ENCODE measurements at regions not wholly inside any gene's neighbourhood (a gene's known extent, or its start where the extent isn't known, plus 50 kb on each side); places are given as distances from the start of the nearest gene placed in this dataset.

GRCh38 chr12:118743896-118744700 lies 237.2 kb upstream of the SRRM4 start:
- Histone ChIP-seq H4K20me1 (ENCODE audit: insufficient read depth, low read length) (no peaks in the 10 kb centered on the region), H3K27ac (ENCODE audit: low read length) (no peak overlapping the region), H3K27me3 (ENCODE audit: insufficient read depth, low read length, poor library complexity) (no peaks in the 10 kb centered on the region), H2AFZ (ENCODE audit: low read depth, low read length) (no peak overlapping the region), H3K36me3 (ENCODE audit: insufficient read depth, low read length) (no peaks in the 10 kb centered on the region), H3K4me3 (ENCODE audit: low read depth in 1 of 2, low read length in 2 of 2) (no peak overlapping the region), H3K9ac (ENCODE audit: low read depth, low read length) (no peak overlapping the region), H3K4me1 (ENCODE audit: insufficient read depth, low read length) (no peaks in the 10 kb centered on the region), H3K79me2 (ENCODE audit: insufficient read depth, low read length) (no peaks in the 10 kb centered on the region), H3K9me3 (ENCODE audit: insufficient read depth, low read length, severe bottlenecking) (no peaks in the 10 kb centered on the region), H3K4me2 (ENCODE audit: insufficient read depth, low read length) (no peak overlapping the region)
- ATAC-seq (ENCODE audit: insufficient read depth, low read depth) (peak; percentile 29; the same call in 1 of the 3 replicates), DNase-seq (peak; percentile 20)
- TF ChIP-seq EZH2 (IDR thresholded peaks at IDR 0.05; ENCODE audit: borderline replicate concordance, low read depth, low read length, severe bottlenecking), result no peak
- TF ChIP-seq, protein P1, sequence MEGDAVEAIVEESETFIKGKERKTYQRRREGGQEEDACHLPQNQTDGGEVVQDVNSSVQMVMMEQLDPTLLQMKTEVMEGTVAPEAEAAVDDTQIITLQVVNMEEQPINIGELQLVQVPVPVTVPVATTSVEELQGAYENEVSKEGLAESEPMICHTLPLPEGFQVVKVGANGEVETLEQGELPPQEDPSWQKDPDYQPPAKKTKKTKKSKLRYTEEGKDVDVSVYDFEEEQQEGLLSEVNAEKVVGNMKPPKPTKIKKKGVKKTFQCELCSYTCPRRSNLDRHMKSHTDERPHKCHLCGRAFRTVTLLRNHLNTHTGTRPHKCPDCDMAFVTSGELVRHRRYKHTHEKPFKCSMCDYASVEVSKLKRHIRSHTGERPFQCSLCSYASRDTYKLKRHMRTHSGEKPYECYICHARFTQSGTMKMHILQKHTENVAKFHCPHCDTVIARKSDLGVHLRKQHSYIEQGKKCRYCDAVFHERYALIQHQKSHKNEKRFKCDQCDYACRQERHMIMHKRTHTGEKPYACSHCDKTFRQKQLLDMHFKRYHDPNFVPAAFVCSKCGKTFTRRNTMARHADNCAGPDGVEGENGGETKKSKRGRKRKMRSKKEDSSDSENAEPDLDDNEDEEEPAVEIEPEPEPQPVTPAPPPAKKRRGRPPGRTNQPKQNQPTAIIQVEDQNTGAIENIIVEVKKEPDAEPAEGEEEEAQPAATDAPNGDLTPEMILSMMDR (IDR thresholded peaks at IDR 0.05; ENCODE audit: borderline replicate concordance, extremely low read depth, low read length, poor library complexity, severe bottlenecking), result no peak

DNA sequence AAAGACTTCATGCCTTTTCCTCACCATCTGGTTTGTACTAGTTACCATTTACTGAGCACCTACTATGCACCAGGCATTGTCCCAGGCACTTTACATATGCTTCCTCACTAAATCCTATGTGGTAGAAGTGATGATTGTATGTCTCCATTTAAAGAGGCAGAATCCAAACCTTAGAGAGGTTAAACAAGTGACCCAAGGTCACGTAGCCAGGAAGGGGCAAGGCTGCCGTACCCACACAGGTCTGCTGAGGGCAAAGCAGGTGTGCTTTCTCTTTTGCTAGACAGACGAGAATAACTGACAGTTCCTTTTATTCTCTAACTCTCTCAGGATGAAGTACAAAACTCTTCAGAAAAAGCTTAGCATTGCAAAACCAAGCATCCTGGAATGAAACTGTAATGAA lies 235.2 kb upstream of the SRRM4 start:
- no peak overlapping the region for H3K27ac ChIP-seq (ENCODE audit: low read length)
- H3K4me2 ChIP-seq (ENCODE audit: insufficient read depth, low read length), result no peak overlapping the region
- H3K4me1 ChIP-seq (ENCODE audit: insufficient read depth, low read length), result no peaks in the 10 kb centered on the region
- no peak for DNase-seq
- H3K79me2 ChIP-seq (ENCODE audit: insufficient read depth, low read length), result no peaks in the 10 kb centered on the region
- no peak overlapping the region for H3K4me3 ChIP-seq (ENCODE audit: low read depth in 1 of 2, low read length in 2 of 2)
- H3K27me3 ChIP-seq (ENCODE audit: insufficient read depth, low read length, poor library complexity), result no peaks in the 10 kb centered on the region
- no peak overlapping the region for H2AFZ ChIP-seq (ENCODE audit: low read depth, low read length)
- no peaks in the 10 kb centered on the region for H3K36me3 ChIP-seq (ENCODE audit: insufficient read depth, low read length)
- H3K9ac ChIP-seq (ENCODE audit: low read depth, low read length), result no peak overlapping the region
- H3K9me3 ChIP-seq (ENCODE audit: insufficient read depth, low read length, severe bottlenecking), result no peaks in the 10 kb centered on the region
- ATAC-seq (ENCODE audit: insufficient read depth, low read depth), result no peak
- TF ChIP-seq EZH2 (IDR thresholded peaks at IDR 0.05; ENCODE audit: borderline replicate concordance, low read depth, low read length, severe bottlenecking), result no peak
- TF ChIP-seq, protein P1 (IDR thresholded peaks at IDR 0.05; ENCODE audit: borderline replicate concordance, extremely low read depth, low read length, poor library complexity, severe bottlenecking), result no peak
- H4K20me1 ChIP-seq (ENCODE audit: insufficient read depth, low read length), result no peaks in the 10 kb centered on the region

GRCh38 chr12:118746960-118747359 lies 234.4 kb upstream of the SRRM4 start:
- no peak overlapping the region for H3K4me3 ChIP-seq (ENCODE audit: low read depth in 1 of 2, low read length in 2 of 2)
- no peak overlapping the region for H2AFZ ChIP-seq (ENCODE audit: low read depth, low read length)
- no peaks in the 10 kb centered on the region for H3K4me1 ChIP-seq (ENCODE audit: insufficient read depth, low read length)
- DNase-seq (no peak), ATAC-seq (ENCODE audit: insufficient read depth, low read depth) (no peak)
- no peaks in the 10 kb centered on the region for H3K27me3 ChIP-seq (ENCODE audit: insufficient read depth, low read length, poor library complexity)
- H3K27ac ChIP-seq (ENCODE audit: low read length), result no peak overlapping the region
- no peaks in the 10 kb centered on the region for H4K20me1 ChIP-seq (ENCODE audit: insufficient read depth, low read length)
- TF ChIP-seq, protein P1 (IDR thresholded peaks at IDR 0.05; ENCODE audit: borderline replicate concordance, extremely low read depth, low read length, poor library complexity, severe bottlenecking), result no peak
- no peak for TF ChIP-seq EZH2 (IDR thresholded peaks at IDR 0.05; ENCODE audit: borderline replicate concordance, low read depth, low read length, severe bottlenecking)
- H3K4me2 ChIP-seq (ENCODE audit: insufficient read depth, low read length), result no peak overlapping the region
- H3K36me3 ChIP-seq (ENCODE audit: insufficient read depth, low read length), result no peaks in the 10 kb centered on the region
- H3K79me2 ChIP-seq (ENCODE audit: insufficient read depth, low read length), result no peaks in the 10 kb centered on the region
- H3K9ac ChIP-seq (ENCODE audit: low read depth, low read length), result no peak overlapping the region
- no peaks in the 10 kb centered on the region for H3K9me3 ChIP-seq (ENCODE audit: insufficient read depth, low read length, severe bottlenecking)
